Nephron progenitor cell (in vitro differentiated cells): ENCODE measurements at regions not wholly inside any gene's neighbourhood (a gene's known extent, or its start where the extent isn't known, plus 50 kb on each side); places are given as distances from the start of the nearest gene placed in this dataset.

Experiments used
- DNase-seq: peaks from one replicate; pipeline ENCODE4 v3.0.0; 2021
- H3K27ac Mint-ChIP-seq: 2 replicates; pipeline ENCODE4 v1.8.0; 2021; ENCODE audit warnings: mild to moderate bottlenecking, moderate library complexity, mixed read lengths
- H3K27me3 Mint-ChIP-seq: 2 replicates; pipeline ENCODE4 v1.8.0; 2021; ENCODE audit warnings: mild to moderate bottlenecking, low read depth, mixed read lengths; ENCODE audit not compliant: poor library complexity
- H3K36me3 Mint-ChIP-seq: 2 replicates; pipeline ENCODE4 v1.8.0; 2021; ENCODE audit warnings: low read depth, mixed read lengths
- H3K4me1 Mint-ChIP-seq: 2 replicates; pipeline ENCODE4 v1.8.0; 2021; ENCODE audit warnings: mixed read lengths
- H3K4me3 Mint-ChIP-seq: 2 replicates; pipeline ENCODE4 v1.8.0; 2021; ENCODE audit warnings: mild to moderate bottlenecking, moderate library complexity, mixed read lengths
- H3K9me3 Mint-ChIP-seq: 2 replicates; pipeline ENCODE4 v1.8.0; 2021; ENCODE audit warnings: mild to moderate bottlenecking, moderate library complexity, mixed read lengths
- TF ChIP-seq, protein P1 (sequence below): fragments of 200-600 bp; sonication (generic); IDR thresholded peaks from 2 replicates; pipeline ENCODE4 v1.5.0; 2021; ENCODE audit warnings: antibody characterized with exemption

GRCh38 chr18:55014095-55014494 is 54.8 kb upstream of the CCDC68 start:
- Mint-ChIP-seq H3K36me3 (no peaks in the 10 kb centered on the region), H3K4me3 (no peak overlapping the region), H3K9me3 (no peaks in the 10 kb centered on the region), H3K4me1 (no peaks in the 10 kb centered on the region), H3K27me3 (no peaks in the 10 kb centered on the region), H3K27ac (no peak overlapping the region)
- DNase-seq: no peak
- TF ChIP-seq, protein P1, sequence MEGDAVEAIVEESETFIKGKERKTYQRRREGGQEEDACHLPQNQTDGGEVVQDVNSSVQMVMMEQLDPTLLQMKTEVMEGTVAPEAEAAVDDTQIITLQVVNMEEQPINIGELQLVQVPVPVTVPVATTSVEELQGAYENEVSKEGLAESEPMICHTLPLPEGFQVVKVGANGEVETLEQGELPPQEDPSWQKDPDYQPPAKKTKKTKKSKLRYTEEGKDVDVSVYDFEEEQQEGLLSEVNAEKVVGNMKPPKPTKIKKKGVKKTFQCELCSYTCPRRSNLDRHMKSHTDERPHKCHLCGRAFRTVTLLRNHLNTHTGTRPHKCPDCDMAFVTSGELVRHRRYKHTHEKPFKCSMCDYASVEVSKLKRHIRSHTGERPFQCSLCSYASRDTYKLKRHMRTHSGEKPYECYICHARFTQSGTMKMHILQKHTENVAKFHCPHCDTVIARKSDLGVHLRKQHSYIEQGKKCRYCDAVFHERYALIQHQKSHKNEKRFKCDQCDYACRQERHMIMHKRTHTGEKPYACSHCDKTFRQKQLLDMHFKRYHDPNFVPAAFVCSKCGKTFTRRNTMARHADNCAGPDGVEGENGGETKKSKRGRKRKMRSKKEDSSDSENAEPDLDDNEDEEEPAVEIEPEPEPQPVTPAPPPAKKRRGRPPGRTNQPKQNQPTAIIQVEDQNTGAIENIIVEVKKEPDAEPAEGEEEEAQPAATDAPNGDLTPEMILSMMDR: no peak

DNA sequence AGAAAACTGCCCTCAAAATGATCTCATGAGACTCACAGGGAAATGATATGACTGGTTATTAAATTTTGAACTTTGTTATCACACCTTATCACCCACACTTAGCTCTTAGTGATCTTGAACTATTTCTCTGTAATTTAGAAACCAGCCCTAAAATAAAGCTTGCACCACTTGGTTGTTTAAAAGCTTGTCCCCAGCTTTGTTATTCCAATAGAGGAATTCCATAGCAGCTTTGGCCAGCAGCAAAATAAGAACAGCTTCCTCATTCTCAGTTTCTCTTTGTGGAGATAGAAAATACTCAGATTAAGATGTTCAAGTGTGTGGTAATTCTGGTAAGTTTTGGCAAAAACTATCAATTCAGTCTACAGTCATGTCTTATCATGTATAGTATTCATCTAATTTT is 54.4 kb upstream of the CCDC68 start:
- Mint-ChIP-seq H3K27me3 (no peaks in the 10 kb centered on the region), H3K27ac (no peak overlapping the region), H3K36me3 (no peaks in the 10 kb centered on the region), H3K4me1 (no peaks in the 10 kb centered on the region), H3K4me3 (no peak overlapping the region), H3K9me3 (no peaks in the 10 kb centered on the region)
- DNase-seq: no peak
- TF ChIP-seq, protein P1: no peak

DNA sequence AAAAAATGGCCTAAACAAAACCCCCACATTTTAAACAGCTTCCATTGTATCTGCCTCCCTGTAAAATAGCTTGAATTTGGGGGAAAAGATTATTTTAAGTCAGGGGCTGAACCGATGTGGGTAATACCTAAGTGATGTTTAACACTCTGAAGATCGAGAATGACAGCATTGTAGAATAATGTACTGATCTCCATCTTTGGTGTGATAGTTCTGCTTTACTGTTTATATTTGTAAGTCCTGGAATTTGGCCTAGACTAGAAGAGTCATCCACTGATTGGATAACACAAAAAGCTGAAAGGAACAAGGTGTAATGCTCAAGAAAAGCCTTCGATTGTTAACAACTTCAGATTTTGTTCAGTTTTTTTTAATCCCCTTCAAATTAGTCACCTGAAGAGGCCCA is 53.8 kb upstream of the CCDC68 start:
- Mint-ChIP-seq H3K27ac (no peak overlapping the region), H3K9me3 (no peaks in the 10 kb centered on the region), H3K36me3 (no peaks in the 10 kb centered on the region), H3K4me3 (no peak overlapping the region), H3K27me3 (no peaks in the 10 kb centered on the region), H3K4me1 (no peaks in the 10 kb centered on the region)
- TF ChIP-seq, protein P1: no peak
- DNase-seq: no peak

- no peaks in the 10 kb centered on the region for H3K27me3 Mint-ChIP-seq
- TF ChIP-seq, protein P1: no peak
- no peaks in the 10 kb centered on the region for H3K4me1 Mint-ChIP-seq
- no peaks in the 10 kb centered on the region for H3K9me3 Mint-ChIP-seq
- no peak overlapping the region for H3K4me3 Mint-ChIP-seq
- no peak for DNase-seq
- H3K27ac Mint-ChIP-seq: no peak overlapping the region
- H3K36me3 Mint-ChIP-seq: no peaks in the 10 kb centered on the region
These were observed 52.7 kb upstream of the CCDC68 start for GRCh38 chr18:55012008-55012407.
